GM19240 (cell line): ENCODE measurements at regions not wholly inside any gene's neighbourhood (a gene's known extent, or its start where the extent isn't known, plus 50 kb on each side); places are given as distances from the start of the nearest gene placed in this dataset.
"Not testable (repeated sequence)": the region's sequence is repeated elsewhere in the genome, so short reads cannot be mapped to it uniquely, and the experiment has no call there.

Experiments
- DNase-seq: peaks from one replicate; pipeline ENCODE4 v3.0.0; 2011; ENCODE audit warnings: low spot score; ENCODE audit not compliant: insufficient read length

DNA sequence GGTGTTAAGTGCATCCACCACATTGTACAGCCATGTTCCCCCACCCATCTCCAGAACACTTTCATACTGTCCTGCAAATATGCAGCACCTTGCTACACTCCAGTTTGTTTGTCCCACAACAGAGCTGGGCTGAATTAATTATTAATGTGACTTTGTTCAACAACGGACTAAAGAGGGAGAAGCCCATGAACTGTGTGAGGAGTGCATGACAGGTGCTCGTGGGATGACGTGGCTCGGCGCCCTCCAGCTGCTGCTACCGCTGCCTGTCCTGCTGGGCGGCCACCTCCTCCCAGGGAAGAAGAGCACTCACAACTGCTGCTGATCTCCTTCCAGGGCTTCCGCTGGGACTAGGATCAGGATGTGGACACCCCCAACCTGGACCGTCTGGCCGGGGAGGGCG lies 111.2 kb upstream of the DEFB108B start:
- DNase-seq: not testable (repeated sequence)

DNA sequence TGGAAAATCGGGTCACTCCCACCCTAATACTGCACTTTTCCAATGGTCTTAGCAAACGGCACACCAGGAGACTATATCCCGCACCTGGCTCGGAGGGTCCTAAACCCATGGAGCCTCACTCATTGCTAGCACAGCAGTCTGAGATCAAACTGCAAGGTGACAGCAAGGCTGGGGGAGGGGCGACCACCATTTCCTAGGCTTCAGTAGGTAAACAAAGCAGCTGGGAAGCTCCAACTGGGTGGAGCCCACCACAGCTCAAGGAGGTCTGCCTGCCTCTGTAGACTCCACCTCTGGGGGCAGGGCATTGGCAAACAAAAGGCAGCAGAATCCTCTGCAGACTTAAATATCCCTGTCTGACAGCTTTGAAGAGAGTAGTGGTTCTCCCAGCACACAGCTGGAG lies 109.0 kb upstream of the DEFB108B start:
- DNase-seq: not testable (repeated sequence)

DNA sequence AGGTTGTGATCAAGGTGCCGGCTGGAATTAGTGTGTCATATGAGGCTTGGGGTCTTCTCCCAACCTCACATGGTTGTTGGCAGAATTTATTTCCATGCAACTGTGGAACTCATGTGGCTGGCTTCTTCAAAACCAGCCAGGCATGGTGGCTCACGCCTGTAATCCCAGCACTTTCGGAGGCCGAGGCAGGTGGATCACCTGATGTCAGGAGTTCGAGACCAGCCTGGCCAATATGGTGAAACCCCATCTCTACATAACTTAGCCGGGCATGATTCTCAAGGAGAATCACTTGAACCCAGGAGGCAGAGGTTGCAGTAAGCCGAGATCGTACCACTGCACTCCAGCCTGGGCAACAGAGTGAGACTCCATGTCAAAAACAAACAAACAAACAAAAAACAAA lies 102.3 kb upstream of the DEFB108B start:
- not testable (repeated sequence) for DNase-seq

DNA sequence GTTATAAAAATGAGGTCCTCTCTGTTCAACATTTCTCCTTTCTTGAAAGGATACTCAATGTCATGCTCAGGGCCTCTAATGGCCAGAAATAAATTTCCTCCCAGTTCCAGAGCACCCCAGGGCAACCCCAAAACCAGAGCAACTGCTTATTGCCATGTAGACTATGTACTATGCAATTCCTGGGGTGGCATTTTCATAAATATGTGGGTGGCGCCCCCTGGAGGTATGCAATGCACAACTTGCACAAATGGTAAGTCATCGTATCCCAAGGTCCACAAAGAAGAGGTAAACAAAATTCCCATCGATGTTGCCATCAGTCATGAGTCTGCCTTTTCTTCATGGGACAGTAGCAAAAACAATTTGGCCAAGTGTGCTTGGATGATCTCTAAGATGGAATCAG lies 98.6 kb upstream of the DEFB108B start:
- not testable (repeated sequence) for DNase-seq

DNA sequence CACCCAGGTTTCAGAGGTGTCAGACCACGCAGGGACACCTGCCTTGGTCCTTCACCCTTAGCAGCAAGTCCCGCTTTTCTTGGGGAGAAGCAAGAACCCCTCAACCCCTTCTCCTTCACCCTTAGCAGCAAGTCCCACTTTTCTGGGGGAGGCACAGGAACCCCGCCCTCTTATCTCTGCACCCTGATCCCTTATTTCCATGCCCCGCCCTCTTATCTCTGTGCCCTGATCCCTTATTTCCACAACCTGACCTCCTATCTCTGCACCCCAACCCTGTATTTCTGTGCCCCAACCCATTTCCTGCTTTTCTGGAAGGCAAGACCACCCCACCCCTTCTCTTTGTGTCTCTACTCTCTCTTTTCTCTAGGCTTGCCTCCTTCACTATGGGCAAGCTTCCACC lies 94.7 kb upstream of the DEFB108B start:
- not testable (repeated sequence) for DNase-seq

DNA sequence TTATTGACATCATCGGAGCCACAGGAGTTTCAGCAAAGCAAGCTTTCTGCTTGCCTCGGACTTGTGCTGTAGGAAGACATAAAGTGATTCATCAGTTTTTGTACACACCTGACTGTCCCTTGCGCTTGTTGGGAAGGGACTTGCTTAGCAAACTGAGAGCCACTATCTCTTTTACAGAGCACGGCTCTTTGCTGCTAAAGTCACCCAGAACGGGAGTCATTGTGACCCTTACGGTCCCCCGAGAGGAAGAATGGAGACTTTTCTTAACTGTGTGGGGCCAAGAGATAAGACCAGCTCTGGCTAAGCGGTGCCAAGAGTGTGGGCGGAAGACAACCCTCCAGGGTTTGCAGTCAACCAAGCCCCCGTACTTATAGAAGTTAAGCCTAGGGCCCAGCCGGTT lies 89.6 kb upstream of the DEFB108B start:
- DNase-seq: not testable (repeated sequence)

DNA sequence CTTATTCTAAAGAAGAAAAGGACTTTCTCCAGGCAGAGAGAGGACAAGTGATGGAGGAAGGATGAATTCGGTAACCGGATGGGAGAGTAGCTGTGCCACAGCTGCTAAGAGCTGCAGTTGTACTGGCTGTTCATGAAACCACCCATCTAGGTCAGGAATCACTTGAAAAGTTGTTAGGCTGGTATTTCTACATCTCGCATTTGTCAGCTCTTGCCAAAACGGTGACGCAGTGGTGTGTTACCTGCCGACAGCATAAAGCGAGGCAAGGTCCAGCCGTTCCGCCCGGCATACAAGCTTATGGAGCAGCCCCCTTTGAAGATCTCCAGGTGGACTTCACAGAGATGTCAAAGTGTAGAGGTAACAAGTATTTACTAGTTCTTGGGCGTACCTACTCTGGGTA lies 87.3 kb upstream of the DEFB108B start:
- not testable (repeated sequence) for DNase-seq

DNA sequence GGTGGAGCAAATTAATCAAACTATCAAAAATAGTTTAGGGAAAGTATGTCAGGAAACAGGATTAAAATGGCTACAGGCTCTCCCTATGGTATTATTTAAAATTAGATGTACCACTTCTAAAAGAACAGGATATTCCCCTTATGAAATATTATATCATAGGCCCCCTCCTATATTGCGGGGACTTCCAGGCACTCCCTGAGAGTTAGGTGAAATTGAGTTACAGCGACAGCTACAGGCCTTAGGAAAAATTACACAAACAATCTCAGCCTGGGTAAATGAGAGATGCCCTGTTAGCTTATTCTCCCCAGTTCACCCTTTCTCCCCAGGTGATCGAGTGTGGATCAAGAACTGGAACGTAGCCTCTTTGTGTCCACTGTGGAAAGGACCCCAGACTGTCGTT lies 86.7 kb upstream of the DEFB108B start:
- DNase-seq: not testable (repeated sequence)

DNA sequence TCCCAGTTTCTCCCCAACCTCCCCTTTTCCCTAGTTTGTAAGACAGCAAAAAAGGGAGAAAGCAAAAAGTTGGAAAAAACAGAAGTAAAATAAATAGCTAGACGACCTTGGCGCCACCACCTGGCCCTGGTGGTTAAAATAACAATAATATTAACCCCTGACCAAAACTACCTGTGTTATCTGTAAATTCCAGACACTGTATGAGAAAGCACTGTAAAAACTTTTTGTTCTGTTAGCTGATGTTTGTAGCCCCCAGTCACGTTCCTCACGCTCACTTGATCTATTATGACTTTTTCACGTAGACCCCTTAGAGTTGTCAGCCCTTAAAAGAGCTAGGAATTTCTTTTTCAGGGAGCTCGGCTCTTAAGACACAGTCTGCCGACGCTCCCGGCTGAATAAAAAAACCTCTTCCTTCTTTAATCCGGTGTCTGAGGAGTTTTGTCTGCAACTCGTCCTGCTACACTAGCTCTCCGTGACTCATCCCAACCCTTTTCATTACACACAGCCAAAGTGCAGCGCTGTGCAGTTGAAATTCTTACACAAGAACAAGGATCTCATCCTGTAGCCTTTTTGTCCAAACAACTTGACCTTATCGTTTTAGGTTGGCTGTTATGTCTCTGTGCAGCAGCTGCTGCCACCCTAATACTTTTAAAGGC lies 83.9 kb upstream of the DEFB108B start:
- DNase-seq: not testable (repeated sequence)

DNA sequence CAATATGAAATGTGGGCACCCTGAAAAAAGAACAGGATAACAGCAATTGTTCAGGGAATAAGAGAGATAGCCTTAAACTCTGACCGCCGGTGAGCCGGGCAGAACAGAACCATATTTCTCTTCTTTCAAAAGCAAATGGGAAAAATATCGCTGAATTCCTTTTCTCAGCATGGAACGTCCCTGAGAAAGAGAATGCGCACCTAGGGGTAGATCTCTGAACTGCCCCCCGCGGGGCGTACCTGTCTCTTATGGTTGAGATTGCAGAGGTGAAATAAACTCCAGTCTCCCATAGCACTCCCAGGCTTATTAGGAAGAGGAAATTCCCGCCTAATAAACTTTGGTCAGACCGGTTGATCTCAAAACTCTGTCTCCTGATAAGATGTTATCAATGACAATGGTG lies 82.1 kb upstream of the DEFB108B start:
- not testable (repeated sequence) for DNase-seq

DNA sequence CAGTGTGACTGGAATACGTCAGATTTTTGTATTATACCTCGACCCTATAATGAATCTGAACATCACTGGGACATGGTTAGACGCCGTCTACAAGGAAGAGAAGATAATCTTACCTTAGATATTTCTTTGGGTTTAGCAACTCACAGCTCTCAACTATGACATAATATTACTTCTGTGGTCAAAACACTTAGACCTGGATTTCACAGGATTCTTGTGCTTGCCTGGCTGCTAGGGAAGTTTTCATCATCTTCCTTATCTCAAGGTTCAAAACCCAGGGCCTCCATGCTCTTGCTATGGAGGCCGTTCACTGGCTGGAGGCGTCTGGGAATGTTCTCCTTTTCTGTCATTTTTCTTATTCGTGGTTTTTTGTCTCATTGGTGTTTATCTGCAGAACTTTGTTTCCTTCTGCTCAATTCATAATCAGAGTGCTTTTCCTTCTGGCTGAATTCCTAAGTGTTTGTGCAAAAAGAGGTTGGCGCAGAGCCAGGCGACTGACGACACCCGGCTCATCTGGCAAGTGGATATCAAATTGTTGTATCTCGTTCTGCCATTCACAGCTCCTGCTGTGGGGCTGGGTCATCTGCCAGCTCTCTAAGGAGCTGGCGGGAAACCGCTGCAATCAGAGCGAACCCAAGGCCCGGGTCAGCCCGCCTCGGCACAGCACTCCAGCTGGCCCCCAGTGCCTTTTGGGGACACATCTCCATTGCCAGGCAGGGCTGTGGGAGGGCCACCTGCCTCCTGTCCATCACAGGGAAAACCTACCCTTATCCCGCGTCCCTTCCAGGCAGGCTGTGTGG lies 68.1 kb upstream of the DEFB108B start:
- DNase-seq: not testable (repeated sequence)

DNA sequence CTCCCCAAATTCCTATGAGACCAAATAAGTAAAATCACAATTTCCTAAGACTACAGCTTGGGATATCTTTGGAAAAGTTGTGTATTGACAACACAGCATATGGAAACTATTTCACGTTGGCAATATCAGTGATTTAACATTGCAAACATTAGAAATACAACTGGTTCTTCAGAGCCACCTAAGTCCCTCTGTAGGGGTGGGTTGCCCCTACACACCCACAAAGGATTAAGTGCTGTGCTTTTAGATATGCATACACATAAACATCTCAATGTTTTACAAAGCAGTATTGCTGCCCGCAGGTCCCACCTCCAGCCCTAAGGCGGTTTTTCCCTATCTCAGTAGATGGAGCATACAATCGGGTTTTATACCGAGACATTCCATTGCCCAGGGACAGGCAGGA lies 66.0 kb upstream of the DEFB108B start:
- not testable (repeated sequence) for DNase-seq

DNA sequence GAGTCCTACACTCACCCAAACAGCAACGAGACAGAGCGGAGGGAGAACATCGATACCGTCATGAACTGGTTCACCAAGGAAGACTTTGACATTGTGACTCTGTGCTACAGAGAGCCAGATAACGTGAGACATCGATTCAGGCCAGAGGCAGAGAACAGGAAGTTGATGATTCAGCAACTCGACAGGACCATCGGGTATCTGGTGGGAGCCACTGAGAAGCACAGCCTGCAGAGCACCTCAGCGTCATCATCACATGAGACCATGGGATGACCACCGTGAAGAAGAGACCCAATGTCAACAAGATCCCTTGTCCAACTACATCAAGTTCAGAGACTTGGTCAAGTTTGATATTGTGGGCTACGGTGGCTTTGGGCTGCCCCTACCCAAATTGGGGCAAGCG lies 60.8 kb upstream of the DEFB108B start:
- not testable (repeated sequence) for DNase-seq

DNA sequence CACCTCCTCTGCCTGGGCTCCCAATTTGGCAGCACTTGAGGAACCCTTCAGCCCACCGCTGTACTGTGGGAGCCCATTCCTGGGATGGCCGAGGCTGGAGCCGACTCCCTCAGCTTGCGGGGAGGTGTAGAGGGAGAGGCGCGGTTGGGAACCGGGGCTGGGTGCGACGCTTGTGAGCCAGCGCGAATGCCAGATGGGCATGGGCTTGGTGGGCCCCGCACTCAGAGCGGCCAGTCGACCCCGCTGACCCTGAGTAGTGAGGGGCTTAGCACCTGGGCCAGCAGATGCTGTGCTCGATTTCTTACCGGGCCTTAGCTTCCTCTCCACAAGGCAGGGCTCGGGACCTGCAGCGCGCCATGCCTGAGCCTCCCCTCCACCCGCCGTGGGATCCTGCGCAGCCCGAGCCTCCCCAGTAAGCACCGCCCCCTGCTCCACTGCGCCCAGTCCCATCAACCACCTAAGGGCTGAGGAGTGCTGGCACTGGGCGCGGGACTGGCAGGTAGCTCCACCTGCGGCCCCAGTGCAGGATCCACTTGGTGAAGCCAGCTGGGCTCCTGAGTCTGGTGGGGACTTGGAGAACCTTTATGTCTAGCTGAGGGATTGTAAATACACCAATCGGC lies 58.3 kb upstream of the DEFB108B start:
- DNase-seq: no peak

DNA sequence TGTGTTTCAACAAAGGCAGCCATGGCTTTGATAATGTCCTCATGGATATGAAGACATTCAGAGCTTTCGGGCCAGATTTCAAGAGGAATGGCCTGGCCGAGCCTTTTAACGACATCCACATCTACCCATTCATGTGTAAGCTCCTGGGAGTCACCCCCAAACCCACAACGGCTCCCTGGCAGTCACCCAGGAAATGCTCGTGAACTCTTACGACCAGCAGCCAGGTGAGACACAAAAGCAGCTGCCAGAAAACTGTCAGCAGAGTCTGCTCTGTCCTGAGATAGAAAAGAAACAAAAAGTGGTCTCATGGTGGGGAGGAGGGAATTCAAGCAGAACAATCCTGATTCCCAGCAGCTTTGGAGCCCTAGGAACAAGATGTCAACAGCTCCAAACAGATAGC lies 52.9 kb upstream of the DEFB108B start:
- not testable (repeated sequence) for DNase-seq

DNA sequence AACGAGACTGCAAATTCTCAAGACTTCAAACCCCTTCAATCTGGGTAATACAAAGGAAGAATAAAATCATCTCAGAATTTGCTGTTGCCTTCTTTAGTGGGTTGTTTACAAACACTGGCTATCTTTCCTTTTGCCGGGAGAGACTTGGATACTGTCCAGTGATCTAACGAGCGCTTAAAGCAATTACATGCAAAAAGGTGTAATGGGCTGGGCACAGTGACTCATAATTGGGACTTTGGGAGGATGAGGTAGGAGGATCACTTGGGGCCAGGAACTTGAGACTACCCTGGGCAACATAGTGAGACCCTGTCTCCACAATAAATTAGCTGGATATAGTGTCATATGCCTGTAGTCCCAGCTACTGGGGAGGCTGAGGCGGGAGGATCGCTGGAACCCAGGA lies 52.2 kb upstream of the DEFB108B start:
- not testable (repeated sequence) for DNase-seq

DNA sequence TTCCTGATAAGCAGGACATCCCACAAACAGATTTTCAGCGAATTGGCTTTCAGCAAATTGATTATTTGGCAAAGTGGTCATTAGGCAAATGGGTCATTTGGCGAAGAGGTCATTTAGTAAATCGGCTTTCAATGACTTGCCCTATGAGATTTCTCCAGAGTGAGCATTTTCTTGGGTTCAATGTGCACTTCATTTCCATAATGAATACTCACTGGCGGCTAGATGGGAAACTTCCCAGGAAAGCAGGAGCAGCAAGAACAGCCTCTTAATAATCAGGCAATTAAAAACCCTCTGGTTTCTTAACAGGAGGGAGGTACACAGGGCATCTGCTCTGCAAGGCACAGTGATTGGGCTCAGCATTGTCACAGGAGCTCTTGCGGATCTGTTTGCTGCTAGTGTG lies 51.5 kb upstream of the DEFB108B start:
- DNase-seq: not testable (repeated sequence)

DNA sequence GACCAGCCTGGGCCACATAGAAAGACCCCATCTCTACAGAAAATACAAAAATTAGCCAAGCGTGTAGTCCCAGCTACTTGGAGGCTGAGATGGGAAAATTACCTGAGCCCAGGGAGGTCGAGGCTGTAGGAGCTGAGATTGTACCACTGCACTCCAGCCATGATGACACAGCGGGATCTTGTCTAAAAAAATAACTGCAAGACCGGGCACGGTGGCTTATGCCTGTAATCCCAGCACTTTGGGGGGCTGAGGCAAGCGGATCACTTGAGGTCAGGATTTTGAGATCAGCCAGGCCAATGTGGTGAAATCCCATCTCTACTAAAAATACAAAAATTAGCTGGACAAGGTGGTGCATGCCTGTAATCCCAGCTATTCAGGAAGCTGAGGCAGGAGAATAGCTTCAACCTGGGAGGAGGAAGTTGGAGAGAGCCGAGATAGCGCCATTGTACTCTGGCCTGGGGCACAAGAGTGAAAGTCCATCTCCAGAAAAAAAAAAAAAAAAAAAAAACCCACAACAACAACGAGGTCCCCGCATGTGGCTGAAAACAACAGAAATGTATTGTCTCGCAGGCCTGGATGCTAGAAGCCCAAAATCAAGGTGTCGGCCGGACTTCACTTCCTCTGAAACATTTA lies 50.7 kb upstream of the DEFB108B start:
- not testable (repeated sequence) for DNase-seq

DNA sequence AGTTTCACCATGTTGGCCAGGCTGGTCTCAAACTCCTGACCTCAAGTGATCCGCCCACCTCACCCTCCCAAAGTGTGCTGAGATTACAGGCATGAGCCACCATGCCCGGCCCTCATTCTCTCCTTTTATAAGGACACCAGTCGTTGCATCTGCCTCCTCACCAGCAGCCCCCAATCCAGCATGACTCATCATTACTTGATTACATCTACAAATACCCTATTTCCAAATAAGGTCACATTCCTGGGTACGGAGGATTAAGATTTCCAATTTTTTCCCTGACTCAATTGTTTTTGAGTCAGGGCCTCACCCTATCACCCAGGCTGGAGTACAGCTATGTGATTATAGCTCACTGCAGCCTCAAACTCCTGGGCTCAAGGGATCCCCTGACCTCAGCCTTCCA lies 49.8 kb upstream of the DEFB108B start:
- DNase-seq: not testable (repeated sequence)
